KMS-11 (cell line): ENCODE measurements at regions not wholly inside any gene's neighbourhood (a gene's known extent, or its start where the extent isn't known, plus 50 kb on each side); places are given as distances from the start of the nearest gene placed in this dataset.

Source experiments
- H2AFZ ChIP-seq: fragments of 200-600 bp; sonication (generic); 2 replicates; pipeline ENCODE4 v1.6.1; 2016; ENCODE audit warnings: antibody characterized with exemption, mixed run types, low read depth
- H3K27ac ChIP-seq: fragments of 200-600 bp; sonication (generic); 2 replicates; pipeline ENCODE4 v1.6.1; 2016; ENCODE audit warnings: mild to moderate bottlenecking, mixed run types
- H3K27me3 ChIP-seq: fragments of 200-600 bp; sonication (generic); 2 replicates; pipeline ENCODE4 v1.6.1; 2017; ENCODE audit warnings: mild to moderate bottlenecking, low read depth, mixed run types, moderate library complexity; ENCODE audit not compliant: insufficient read depth
- H3K36me3 ChIP-seq: fragments of 200-600 bp; sonication (generic); 2 replicates; pipeline ENCODE4 v1.6.1; 2017; ENCODE audit warnings: mild to moderate bottlenecking, mixed run types; ENCODE audit not compliant: insufficient read depth
- H3K4me1 ChIP-seq: fragments of 200-600 bp; sonication (generic); 2 replicates; pipeline ENCODE4 v1.6.1; 2016; ENCODE audit warnings: mild to moderate bottlenecking, low read depth, mixed run types; ENCODE audit not compliant: poor library complexity, severe bottlenecking
- H3K4me2 ChIP-seq: fragments of 200-600 bp; sonication (generic); 2 replicates; pipeline ENCODE4 v1.7.0; 2016; ENCODE audit warnings: mild to moderate bottlenecking, mixed run types
- H3K4me3 ChIP-seq: fragments of 200-600 bp; sonication (generic); IDR thresholded peaks from 2 replicates; pipeline ENCODE4 v1.6.1; 2017; ENCODE audit warnings: low read depth, low read length, mixed read lengths; ENCODE audit not compliant: insufficient read depth
- H3K79me2 ChIP-seq: fragments of 200-600 bp; sonication (generic); 2 replicates; pipeline ENCODE4 v1.6.1; 2016; ENCODE audit warnings: low read depth, mixed run types; ENCODE audit not compliant: insufficient read depth
- H3K9ac ChIP-seq: fragments of 200-600 bp; sonication (generic); 2 replicates; pipeline ENCODE4 v1.6.1; 2016; ENCODE audit warnings: mild to moderate bottlenecking, mixed run types
- H4K20me1 ChIP-seq: fragments of 200-600 bp; sonication (generic); 2 replicates; pipeline ENCODE4 v1.6.1; 2016; ENCODE audit warnings: mild to moderate bottlenecking, mixed run types; ENCODE audit not compliant: insufficient read depth
- CTCF ChIP-seq: fragments of 200-600 bp; sonication (generic); conservative IDR thresholded peaks from 2 replicates; pipeline ENCODE4 v1.6.1; 2017; ENCODE audit warnings: low read depth, mild to moderate bottlenecking, antibody characterized with exemption, low read length, moderate library complexity, mixed read lengths

DNA sequence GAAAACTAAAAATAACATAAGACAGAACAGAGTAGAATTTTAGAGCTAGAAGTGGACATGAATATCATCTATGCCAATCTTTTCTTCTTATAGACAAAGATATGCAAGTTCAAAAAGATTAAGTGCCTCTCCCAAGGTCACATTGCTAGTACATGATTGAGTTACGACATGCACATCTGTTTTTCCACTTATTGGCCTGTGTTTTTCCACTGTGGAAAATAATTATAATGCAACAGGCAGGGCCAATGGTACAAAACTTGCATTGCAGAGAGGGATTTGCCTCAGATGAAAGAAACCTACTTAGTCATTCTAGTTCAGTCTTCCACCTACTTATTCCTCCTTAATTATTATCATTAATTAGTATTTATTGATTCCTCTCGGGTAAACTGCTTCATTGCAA, 407.8 kb upstream of the SGCD start:
- no peak for TF ChIP-seq CTCF
- H3K36me3 ChIP-seq: no peaks in the 10 kb centered on the region
- no peaks in the 10 kb centered on the region for H3K79me2 ChIP-seq

DNA sequence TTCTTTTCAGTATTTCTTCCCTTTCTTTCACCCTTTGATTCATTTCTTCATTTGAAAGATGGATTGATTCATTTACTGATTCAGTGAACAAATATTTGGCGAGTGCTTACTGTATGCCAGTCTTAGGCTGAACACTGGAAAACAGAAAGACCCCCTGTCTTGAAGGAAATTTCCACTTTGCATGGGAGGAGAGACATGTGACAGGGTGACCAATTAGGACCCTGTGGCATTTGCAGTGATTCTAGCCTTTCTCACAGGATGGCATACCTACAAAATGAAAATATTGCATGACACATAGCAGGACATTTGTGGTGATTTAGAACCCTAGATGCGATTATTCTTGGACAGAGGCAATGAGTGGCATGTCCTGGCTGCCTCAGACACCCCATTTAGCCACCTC, 407.2 kb upstream of the SGCD start:
- no peaks in the 10 kb centered on the region for H4K20me1 ChIP-seq
- H3K27me3 ChIP-seq: no peaks in the 10 kb centered on the region
- H3K4me2 ChIP-seq: no peak overlapping the region
- TF ChIP-seq CTCF: no peak
- H3K4me3 ChIP-seq: no peak overlapping the region
- no peaks in the 10 kb centered on the region for H3K79me2 ChIP-seq
- no peak overlapping the region for H2AFZ ChIP-seq
- no peak overlapping the region for H3K27ac ChIP-seq
- H3K4me1 ChIP-seq: no peaks in the 10 kb centered on the region
- no peaks in the 10 kb centered on the region for H3K36me3 ChIP-seq
- no peak overlapping the region for H3K9ac ChIP-seq

More for the DNA sequence above, 407.8 kb upstream of the SGCD start:
- Histone ChIP-seq H3K4me1 (no peaks in the 10 kb centered on the region), H3K27me3 (no peaks in the 10 kb centered on the region), H4K20me1 (no peaks in the 10 kb centered on the region), H3K27ac (no peak overlapping the region), H3K4me2 (no peak overlapping the region), H3K4me3 (no peak overlapping the region), H3K9ac (no peak overlapping the region), H2AFZ (no peak overlapping the region)

DNA sequence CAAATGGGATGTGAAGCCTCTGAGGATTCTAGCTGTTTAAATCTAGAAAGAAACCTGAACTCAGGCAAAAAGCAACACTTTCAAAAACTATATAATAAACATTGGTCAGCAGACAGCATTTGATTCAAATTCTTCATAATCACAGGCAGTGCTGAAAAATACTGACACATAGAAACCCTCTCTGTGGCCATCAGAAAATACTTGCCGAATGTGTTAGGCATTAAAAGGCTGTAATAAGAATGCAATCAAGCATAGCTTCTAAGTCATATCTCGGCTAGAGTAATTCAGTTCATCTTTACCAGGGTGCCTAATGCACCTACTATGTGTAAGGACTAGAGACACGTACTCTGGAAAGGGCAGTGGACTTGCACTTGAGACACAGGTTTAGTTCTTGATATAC, 405.3 kb upstream of the SGCD start:
- Histone ChIP-seq H3K27ac (no peak overlapping the region), H3K9ac (no peak overlapping the region), H3K36me3 (no peaks in the 10 kb centered on the region), H4K20me1 (no peaks in the 10 kb centered on the region), H3K4me1 (no peaks in the 10 kb centered on the region), H3K79me2 (no peaks in the 10 kb centered on the region), H3K4me3 (no peak overlapping the region), H2AFZ (no peak overlapping the region), H3K4me2 (no peak overlapping the region), H3K27me3 (no peaks in the 10 kb centered on the region)
- no peak for TF ChIP-seq CTCF

DNA sequence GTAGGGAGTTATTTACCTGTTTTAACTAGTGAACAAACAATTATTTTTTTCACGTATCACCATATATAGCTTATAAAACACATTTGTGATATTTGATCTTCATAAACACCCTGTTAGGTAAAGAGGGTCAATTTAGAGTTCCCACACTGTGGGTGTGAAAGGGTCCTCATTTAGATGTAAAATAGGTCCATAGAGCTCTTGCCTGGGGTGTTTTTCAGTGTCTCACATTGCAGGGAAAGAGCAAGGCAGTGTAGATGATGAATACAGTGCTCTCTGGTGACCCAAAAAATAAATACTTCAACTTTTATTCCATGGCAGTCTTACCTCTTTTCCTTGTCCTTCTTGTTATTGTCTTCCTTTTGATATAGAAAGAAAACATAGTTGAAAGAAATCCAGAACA, 403.2 kb upstream of the SGCD start:
- Histone ChIP-seq H2AFZ (no peak overlapping the region), H3K4me2 (no peak overlapping the region), H3K36me3 (no peaks in the 10 kb centered on the region), H3K4me1 (no peaks in the 10 kb centered on the region), H3K9ac (no peak overlapping the region), H3K27me3 (no peaks in the 10 kb centered on the region), H3K27ac (no peak overlapping the region), H4K20me1 (no peaks in the 10 kb centered on the region), H3K4me3 (no peak overlapping the region), H3K79me2 (no peaks in the 10 kb centered on the region)
- no peak for TF ChIP-seq CTCF

DNA sequence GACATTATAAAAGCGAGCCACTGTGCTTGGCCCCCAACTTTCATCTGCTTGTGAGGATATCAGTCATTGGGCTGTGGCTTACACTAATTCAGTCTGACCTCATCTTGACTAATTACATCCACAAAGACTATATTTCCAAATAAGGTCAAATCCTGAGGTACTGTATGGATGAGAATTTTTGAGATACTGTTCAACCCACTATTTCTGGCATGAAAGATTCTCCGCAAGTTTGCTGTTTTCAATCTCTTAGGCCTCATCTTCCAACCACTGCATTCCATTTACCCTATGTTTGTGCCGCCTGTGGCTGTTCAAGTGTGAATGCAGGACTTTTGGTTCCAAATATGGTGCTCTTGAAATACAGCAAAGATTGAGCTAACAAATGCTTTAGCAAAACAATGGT, 400.9 kb upstream of the SGCD start:
- Histone ChIP-seq H3K4me1 (no peaks in the 10 kb centered on the region), H3K27ac (no peak overlapping the region), H3K4me3 (no peak overlapping the region), H4K20me1 (no peaks in the 10 kb centered on the region), H3K4me2 (no peak overlapping the region), H2AFZ (no peak overlapping the region), H3K27me3 (no peaks in the 10 kb centered on the region), H3K36me3 (no peaks in the 10 kb centered on the region), H3K79me2 (no peaks in the 10 kb centered on the region), H3K9ac (no peak overlapping the region)
- no peak for TF ChIP-seq CTCF
